ENCODE measurements at regions not wholly inside any gene's neighbourhood (a gene's known extent, or its start where the extent isn't known, plus 50 kb on each side); places are given as distances from the start of the nearest gene placed in this dataset.
"Not testable (repeated sequence)": the region's sequence is repeated elsewhere in the genome, so short reads cannot be mapped to it uniquely, and the experiment has no call there.

GRCh38 chr4:91653067-91653466 lies 650.7 kb upstream of the GRID2 start:
- no peak for DNase-seq (ENCODE audit: low spot score)

- DNase-seq (ENCODE audit: low spot score), result no peak
Measured at GRCh38 chr4:91681091-91681490, 622.7 kb upstream of the GRID2 start.

GRCh38 chr4:91681544-91681943 lies 622.2 kb upstream of the GRID2 start:
- no peak for DNase-seq (ENCODE audit: low spot score)

GRCh38 chr4:91684955-91685354 lies 618.8 kb upstream of the GRID2 start:
- DNase-seq (ENCODE audit: low spot score), result no peak

GRCh38 chr4:91688413-91688812 lies 615.4 kb upstream of the GRID2 start:
- no peak for DNase-seq (ENCODE audit: low spot score)

- DNase-seq (ENCODE audit: low spot score), result not testable (repeated sequence)
Measured at GRCh38 chr4:91699691-91700090, 604.1 kb upstream of the GRID2 start.

GRCh38 chr4:91729851-91730250 lies 573.9 kb upstream of the GRID2 start:
- no peak for DNase-seq (ENCODE audit: low spot score)

GRCh38 chr4:91734682-91735081 lies 569.1 kb upstream of the GRID2 start:
- no peak for DNase-seq (ENCODE audit: low spot score)

GRCh38 chr4:91738831-91739230 lies 564.9 kb upstream of the GRID2 start:
- DNase-seq (ENCODE audit: low spot score), result not testable (repeated sequence)

- DNase-seq (ENCODE audit: low spot score), result no peak
Measured at GRCh38 chr4:91746551-91746950, 557.2 kb upstream of the GRID2 start.

- no peak for DNase-seq (ENCODE audit: low spot score)
Measured at GRCh38 chr4:91751961-91752360, 551.8 kb upstream of the GRID2 start.

- DNase-seq (ENCODE audit: low spot score), result no peak
Measured at GRCh38 chr4:91754716-91755115, 549.0 kb upstream of the GRID2 start.

- no peak for DNase-seq (ENCODE audit: low spot score)
Measured at GRCh38 chr4:91758487-91758886, 545.3 kb upstream of the GRID2 start.

- DNase-seq (ENCODE audit: low spot score), result no peak
Measured at GRCh38 chr4:91764085-91764484, 539.7 kb upstream of the GRID2 start.

- DNase-seq (ENCODE audit: low spot score), result no peak
Measured at GRCh38 chr4:91769912-91770311, 533.9 kb upstream of the GRID2 start.

- not testable (repeated sequence) for DNase-seq (ENCODE audit: low spot score)
Measured at GRCh38 chr4:91791631-91792030, 512.1 kb upstream of the GRID2 start.

GRCh38 chr4:91795947-91796346 lies 507.8 kb upstream of the GRID2 start:
- DNase-seq (ENCODE audit: low spot score), result no peak

- DNase-seq (ENCODE audit: low spot score), result no peak
Measured at GRCh38 chr4:91812319-91812718, 491.4 kb upstream of the GRID2 start.

- DNase-seq (ENCODE audit: low spot score), result no peak
Measured at GRCh38 chr4:91824773-91825172, 479.0 kb upstream of the GRID2 start.

GRCh38 chr4:91826186-91826585 lies 477.6 kb upstream of the GRID2 start:
- no peak for DNase-seq (ENCODE audit: low spot score)

GRCh38 chr4:91827914-91828313 lies 475.9 kb upstream of the GRID2 start:
- no peak for DNase-seq (ENCODE audit: low spot score)

GRCh38 chr4:91829531-91829930 lies 474.2 kb upstream of the GRID2 start:
- DNase-seq (ENCODE audit: low spot score), result no peak

- DNase-seq (ENCODE audit: low spot score), result no peak
Measured at GRCh38 chr4:91830681-91831395, 472.9 kb upstream of the GRID2 start.

- no peak for DNase-seq (ENCODE audit: low spot score)
Measured at GRCh38 chr4:91837608-91838029, 466.1 kb upstream of the GRID2 start.
